HG02623 (cell line): ENCODE measurements at regions not wholly inside any gene's neighbourhood (a gene's known extent, or its start where the extent isn't known, plus 50 kb on each side); places are given as distances from the start of the nearest gene placed in this dataset.

Experiments used
- ATAC-seq: cut with Tn5 transposase; IDR thresholded peaks from one replicate; pipeline ENCODE4 v1.9.1; 2021; ENCODE audit warnings: moderate library complexity; ENCODE audit not compliant: unreplicated experiment

DNA sequence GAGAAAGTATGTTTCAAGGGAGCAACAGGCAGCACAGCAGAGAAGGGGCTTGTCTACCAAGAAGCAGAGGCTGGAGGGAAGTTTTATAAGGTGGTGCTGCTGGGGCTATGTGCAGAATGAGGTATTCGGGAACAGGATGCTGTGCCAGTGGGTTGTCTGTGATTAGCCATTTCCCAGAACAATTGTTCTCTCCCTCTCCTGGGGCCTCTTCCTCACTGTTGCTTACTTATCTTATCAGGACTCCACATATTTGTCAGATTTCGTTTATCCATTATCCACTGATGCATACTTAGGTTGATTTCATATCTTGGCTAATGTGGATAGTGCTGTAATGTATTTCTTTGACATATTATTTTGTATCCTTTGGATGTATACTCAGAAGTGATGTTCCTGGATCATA is 195.1 kb upstream of the RTL1 start:
- ATAC-seq: no peak

DNA sequence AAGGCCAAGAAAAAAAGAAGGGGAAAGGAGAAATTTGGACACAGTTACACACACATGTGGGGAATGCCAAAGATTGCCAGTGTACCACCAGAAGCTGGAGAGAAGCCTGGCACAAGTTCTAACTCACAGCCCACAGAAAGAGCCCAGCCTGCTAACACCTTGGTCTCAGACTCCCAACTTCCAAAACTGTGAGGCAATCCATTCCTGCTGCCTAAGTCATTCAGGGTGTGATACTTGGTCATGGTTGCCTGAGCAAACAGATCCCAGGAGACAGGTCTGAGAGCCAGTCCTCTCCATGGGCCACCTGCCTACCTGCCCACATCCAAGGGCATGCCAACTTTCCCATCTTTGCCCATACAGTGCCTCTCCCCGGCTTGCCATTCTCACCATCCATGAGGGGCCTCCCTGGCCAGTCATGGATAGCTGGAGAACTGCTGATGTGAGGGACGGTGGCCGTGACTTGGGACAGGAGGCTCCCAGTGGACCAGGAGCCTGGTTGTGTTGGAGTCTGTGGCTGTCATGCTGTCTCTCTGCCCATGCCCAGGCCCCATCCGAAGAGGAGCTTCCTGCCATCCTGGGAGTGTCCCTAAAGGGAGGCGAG is 198.0 kb upstream of the RTL1 start:
- no peak for ATAC-seq

DNA sequence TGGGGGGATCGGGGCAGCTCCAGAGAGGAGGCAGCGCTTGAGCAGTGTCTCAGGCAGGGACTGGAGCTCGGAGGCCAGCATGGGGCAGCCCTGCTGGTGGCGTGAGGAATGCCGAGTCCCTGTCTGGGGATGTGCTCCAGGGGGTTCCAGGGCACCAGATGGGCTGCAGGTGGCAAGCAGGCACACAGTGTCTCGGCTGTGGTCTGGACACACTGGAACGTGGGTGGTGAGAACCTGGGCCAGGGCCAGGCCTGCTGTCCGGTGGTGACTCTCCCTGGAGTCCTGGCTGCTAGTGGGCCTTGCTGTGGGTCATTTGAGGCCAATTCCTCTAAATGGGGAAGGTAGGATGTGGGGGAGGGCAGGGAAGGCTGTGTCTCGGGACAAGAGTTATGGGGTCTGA is 199.4 kb upstream of the RTL1 start:
- ATAC-seq: no peak

DNA sequence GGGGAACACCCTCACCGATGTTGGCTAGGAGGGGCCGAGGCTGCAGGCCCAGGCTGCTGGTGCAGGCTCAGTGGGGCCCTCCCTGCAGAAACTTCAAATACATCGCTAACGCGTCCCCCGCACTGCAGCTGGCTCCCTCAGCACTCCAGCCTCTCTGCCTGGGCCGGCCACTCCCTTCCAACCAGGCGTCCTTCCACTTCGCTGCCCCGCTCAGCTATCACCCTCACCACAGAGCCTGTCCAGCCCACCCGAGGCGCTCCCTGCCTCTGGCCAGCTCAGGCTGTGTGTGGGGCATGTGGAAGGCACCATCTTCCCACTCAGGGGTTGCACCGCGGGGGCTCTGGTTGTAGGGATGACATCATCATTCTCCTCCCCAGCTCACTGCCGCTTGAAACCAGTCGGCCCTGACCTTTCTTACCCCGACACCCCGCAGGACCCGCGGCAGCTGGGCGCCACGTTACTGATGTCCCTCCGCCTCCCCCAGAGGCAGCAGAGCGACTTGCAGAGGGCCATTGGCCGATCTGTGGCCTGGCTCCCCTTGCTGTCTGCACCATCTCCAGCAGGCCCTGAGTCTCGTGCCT is 199.9 kb upstream of the RTL1 start:
- ATAC-seq: no peak

DNA sequence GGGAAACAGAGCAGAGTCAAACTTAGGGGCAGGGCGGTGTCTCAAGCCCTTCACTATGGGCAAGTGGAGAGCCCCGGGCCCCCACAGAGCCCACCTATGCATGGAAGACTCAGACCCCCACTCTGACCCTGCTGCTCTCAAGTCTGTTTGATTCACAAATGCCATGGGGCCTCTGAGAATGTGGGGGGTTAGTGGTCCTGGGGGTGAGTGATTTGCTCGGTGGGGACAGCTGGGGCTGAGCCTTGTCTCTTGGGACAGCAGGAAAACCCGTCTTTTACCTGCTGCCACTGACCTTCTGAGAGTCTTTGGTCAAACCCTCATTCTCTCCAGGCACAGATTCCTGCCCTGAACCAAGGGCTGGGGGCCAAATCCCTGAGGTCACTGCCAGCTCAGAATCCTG is 201.0 kb upstream of the RTL1 start:
- no peak for ATAC-seq

DNA sequence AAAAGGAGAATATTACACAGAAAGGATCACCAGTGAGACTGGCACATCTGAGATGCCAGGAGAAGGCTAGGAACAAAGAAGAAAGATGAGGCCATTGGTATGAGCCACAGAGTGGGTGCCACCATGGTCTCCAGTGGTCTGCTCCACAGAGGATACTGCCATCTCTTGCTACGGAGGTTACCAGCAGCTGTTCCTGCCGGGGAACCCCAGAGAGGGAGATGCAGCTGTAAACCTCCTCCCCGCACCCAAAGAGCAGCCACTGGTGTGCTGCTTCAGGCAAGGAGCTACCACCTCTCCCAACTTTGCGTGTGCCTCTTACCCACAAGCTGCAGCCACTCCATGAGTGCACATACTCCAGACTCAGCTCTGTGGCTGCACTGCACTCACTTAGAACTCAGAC is 201.5 kb upstream of the RTL1 start:
- ATAC-seq: no peak

DNA sequence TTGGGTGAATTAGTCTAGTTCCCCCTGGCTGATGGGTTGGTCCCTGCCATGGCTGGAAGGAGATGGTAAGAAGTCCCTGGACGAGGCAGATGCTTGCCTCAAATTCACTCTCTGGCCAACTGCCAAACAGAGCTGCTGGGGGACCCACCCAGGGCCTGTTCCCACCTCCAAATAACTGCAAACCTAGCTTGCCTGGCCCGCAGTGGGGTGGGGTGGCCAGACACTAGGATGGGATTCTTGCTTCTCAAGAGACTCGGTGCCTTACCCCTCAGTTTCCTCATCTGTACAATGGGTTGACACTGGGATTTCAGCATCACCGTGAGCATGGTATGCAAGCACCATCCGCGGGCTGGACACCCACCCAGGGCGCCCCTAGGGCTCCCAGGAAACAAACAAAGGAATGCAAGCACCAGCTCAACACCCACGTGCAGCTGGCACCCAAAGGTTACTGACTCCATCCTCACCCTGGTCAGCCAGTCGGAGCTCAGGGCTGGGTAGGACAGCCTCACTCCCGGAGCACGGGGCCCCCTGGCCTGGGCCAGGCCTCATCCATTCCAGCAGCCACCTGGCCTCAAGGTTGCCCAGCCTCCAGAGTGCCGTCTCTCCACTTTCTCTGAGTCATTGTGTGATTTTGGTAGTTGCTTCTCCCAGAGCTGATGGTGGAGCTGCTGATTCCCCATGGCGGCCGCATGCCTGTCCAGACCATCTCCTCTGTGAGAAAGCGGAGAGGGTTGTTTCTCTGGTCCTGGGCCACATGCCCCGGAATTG is 205.2 kb upstream of the RTL1 start:
- ATAC-seq: no peak

DNA sequence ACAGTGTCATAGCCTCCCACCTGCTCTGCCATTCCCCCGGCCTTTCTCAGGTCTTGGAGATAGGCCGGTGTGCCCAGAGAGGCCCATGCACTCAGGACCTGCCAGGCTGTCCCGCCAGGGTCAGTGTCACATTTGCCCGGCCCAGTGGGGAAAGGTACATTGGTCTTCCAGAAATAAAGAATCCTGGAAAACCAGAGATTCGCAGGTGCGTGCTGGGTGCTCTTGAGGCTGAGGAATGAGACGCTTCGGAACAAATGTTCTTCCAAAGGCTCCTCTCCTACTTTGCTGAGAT is 205.8 kb upstream of the RTL1 start:
- ATAC-seq: no peak

DNA sequence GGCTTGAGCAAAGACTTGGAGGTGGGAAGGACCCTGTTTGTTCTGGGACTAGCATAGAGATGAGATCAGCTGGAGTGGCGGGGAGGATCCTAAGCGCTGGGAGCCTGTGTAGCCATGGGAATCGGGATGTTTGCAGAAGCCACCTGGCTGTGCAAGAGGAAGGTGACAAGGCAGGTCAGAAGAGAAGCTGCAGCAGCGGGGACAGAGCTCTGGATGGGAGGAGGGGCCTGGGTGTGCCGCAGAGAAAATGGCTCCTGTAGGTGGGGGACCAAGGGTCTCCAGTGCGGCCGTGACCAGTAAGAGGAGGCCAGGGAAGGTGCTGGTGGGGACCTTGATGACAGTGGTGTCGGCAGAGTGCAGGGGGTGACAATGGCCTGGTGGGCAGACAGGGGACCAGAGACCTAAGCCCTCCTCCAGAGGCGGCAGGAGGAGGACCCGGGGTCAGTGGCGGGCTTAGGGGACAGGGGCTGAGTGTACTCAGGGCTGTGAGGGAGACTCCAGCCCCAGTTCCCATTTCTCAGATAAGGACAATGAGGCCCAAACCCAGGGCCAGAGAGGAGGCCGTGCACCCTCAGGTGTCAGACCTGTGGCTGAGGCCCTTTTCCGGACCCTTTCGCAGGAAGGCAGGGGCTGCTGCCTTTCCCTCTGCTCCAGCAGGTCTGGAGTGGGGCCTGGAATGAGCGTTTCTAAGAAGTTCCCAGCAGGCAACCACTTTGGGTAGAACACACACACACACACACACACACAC is 206.6 kb upstream of the RTL1 start:
- ATAC-seq: no peak

DNA sequence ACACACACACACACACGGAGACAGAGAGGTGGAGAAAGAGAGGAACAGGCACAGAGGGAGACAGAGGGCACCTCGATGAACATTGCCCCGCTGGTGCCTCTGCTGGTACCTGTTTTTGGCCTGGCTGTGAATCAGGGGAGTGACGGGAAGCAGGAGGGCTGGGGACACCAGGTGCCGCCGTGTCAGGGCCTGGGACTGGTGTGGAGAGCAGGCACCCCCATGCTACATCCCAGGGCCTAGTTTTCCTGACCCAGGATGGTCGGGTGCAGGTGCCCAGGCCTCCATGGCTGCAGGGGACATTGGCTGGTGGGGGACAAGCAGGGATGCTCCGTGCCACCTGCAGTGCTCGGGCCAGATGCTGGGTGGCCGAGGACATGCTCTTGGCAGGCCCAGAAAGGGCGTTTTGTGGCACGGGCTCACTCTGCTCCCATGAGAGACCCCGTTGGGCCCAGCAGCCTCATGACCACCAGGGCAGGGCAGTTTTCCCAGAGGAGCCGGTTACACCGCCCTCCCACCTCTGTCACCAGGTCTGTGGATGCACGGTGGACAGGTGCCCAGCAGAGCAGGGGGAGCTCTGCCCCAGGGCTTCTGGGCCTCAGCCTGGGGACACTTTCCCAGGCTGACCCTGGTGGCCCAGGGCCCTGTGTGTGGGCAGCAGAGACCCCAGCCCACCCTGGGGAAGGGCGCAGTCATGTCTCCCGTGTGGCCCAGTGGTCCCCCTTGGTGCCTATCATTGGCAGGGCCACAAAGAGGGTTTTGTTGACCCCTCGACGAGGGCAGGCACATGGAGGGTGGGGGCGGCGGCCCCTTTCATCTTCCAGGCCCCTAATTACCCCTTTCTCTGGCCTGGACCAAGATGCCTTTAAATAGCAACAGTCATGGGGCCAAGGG is 207.5 kb upstream of the RTL1 start:
- ATAC-seq: no peak

DNA sequence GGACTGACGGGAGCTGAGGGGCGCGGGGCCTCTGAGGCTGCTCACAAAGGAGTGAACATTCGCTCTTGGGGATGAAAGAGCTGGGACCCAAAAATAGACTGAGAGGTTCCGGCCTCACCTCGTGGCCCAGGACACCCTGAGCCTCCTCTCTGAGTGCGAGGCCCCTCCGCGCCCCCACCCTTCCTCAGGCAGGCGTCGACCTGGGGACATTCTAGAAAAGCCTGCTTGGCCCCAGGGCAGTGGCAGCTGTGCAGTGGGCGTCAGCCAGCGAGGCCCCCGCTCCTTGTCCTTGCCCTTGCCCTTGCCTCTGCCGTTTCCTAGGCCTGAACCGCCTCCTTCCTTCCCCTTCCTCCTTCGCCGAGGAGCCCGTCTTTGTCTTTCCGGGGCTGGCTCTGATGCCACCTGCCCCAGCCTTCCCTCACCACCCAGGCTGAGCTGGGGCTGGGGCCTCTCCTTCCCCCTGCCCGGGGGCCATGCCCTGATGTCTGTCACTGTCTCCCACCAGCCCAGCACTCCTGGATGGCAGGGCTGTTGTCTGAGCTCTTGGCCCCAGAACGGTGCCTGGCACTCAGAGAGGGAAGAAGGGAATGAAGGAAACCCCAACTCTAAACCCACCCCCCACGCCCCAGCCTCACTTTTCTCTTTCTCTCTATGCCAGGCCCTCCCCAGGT is 208.2 kb upstream of the RTL1 start:
- no peak for ATAC-seq

DNA sequence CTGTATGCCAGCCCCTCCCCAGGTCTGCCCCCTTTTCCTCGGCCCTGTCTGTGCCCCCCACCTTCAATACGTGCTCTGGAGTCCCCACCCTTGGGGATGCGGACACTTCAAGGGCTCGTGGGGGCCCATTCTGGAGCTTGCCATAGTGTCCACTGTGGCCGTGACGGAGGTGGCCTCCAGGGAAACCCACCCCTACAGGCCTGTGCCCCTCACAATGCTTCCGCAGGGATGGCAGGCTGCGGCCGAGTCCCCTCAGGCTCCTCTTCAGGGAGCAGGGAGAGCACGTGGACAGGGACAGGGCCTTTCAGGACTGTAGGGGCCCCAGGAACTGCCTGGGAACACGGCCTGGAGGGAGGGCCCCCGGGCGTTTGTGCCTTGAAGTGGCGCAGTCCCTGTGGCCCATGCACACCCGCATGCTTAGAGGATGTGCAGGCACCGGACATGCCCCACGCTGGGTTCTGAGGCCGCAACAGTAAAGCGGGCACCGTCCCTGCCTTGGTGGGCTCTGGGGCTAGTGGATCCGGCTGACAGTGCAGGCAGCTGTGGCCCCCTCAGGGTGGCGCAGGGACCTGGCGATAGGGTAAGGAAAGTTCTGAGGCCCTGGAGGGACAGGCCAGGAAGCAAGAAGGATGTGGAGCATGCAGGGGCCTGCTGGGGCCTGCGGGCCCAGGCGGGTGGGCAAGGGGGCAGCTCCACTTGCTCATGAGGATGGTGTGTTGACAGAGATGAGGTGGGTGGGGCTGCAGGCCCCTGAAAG is 209.0 kb upstream of the RTL1 start:
- no peak for ATAC-seq

DNA sequence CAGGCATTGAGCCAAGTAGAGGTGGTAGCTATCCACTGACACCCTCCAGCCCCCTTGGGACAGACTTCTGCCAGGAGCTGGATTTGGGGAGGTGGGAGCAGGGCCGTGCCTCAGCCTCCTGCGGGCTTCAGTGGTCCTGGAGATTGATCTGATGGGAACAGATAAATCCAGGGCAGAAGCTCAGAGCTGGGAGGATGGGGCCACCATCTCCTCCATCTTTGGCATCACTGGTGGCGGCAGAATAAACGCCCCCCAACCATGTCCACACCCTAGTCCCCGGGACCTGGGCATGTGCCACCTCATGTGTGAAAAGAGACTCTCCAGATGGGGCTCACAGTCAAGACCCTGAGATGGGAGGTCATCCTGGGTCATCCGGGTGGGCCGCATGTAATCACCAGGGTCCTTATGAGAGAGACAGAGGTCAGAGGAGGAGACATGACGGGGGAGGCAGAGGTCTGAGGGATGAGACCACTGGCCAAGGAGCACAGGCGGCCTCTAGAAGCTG is 209.6 kb upstream of the RTL1 start:
- ATAC-seq: no peak

DNA sequence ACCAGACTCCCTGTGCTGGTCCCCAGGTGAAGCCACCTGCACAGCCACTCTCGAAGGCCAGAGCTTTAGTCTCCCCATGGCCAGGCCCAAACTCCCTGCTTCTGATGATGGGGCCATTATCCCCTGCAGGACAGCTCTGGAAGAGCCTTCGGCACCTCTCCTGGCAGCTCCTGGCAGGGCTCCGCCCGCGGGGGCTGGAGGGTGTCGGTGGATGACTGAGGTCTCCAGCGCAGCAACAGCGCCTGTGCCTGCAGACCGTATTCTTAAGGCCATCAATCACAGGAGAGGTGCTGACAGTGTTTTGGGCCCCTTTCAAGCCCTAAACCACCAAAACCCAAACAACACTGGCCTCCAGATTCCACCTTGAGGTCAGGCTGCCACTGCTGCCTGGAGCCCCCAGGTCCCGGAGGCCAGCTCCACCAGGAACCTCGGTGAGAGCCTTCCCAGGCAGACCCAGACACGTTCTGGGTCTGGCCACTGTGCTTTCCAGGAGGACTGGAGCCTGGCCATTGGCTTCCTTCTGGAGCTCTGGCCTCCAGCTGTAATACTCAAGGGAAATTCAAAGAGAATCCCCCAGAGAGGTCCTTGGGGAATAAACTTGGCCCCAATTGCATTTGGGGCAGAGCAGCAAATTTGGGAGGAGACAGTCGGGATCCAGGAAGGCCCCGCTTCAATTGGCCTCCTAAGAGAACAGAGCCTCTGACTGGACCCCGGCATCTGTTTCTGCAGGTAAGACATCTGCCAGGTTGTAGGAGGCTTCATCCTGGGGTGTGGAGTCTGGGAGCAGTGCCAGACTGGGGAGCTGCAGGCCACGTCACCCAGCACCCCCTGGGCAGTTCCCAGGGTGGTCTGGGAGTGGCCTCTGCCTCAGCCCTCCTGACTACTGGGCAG is 210.6 kb upstream of the RTL1 start:
- no peak for ATAC-seq

DNA sequence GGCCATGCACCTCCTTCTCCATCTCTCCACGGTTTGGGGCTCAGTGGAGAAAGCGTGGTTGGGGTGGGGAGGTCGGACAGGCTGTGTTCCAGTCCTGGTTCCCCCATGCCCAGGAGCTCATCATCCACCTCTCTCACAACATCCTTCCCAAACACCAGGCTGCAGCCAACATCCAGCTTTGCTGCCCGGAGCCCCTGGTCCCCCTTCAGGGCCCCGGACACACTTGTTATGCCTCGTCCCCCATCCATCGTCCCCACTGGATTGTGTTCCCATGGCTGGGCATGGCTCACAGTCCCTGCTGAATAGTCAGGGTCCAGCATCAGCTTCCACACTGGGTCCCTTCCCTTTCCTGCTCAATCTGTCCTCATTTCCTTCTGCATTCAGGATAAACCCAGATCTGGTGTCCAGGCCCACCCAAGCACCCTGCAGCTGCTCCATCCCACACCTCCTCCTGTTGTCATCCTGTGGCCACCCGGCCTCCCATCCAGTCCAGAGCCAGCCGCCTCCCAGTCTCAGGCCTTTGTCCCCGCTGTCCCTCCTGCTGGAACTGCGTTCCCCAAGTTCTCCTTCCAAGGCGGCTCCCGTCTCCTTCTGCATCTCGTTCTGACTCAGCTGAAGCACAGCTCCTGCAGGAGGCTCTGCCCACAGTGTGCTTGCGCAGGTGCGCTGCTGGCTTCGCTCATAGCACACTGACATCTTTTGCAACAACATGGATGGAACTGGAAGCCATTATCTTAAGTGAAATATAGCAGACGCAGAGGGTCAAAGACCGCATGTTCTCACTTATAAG is 211.4 kb upstream of the RTL1 start:
- no peak for ATAC-seq

DNA sequence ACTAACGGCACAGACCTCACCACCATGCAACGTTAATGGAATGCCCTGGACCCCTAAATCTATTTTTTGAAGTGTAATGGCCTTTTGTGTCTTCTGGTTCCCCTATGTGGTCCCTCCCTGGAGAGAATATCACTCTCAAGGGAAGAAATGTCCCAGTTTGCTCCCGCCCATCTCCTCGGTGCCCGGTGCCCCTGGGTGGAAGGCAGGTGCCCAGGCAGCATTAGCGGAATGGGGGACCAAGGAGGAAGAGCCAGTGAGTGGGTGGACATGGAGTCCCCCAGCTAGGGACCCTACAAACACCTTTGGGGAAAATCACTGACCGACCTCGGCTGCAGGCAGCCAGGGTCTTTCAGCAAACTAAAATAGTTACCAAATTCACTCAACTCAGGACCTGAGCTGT is 212.1 kb upstream of the RTL1 start:
- ATAC-seq: no peak

DNA sequence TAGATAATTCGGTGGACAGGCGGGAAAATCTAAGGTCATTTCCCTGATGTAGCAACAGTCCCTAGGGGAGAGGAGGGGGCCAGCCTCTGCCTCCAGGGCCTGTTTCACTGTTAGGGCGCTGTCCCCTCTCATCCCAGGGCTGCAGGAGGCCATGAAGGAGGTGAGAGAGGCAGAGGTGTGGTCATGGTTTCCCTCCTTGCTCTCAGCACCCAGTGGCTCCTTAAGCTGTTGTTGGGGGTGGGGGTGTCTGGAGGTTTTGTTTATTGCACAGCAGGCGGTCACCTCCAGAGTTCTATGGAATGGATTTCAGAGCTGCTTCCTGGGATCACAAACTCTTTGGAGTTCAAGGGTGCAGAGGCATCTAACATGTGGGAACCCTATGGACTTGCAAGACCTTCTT is 212.5 kb upstream of the RTL1 start:
- no peak for ATAC-seq
